WTC11 (cell line): ENCODE measurements at regions not wholly inside any gene's neighbourhood (a gene's known extent, or its start where the extent isn't known, plus 50 kb on each side); places are given as distances from the start of the nearest gene placed in this dataset.

Source experiments
- CTCF ChIP-seq: fragments of 200-600 bp; IDR thresholded peaks from 2 replicates; pipeline ENCODE4 v1.8.0; 2022; ENCODE audit warnings: antibody characterized with exemption
- ESRRA ChIP-seq: sonication (generic); formaldehyde crosslinking; IDR thresholded peaks from 2 replicates; pipeline ENCODE4 v1.8.1; 2022; ENCODE audit warnings: mild to moderate bottlenecking, missing genetic modification reagents, borderline replicate concordance
- ETV6 ChIP-seq: sonication (generic); formaldehyde crosslinking; IDR thresholded peaks from 2 replicates; pipeline ENCODE4 v1.8.1; 2022; ENCODE audit warnings: mild to moderate bottlenecking, missing genetic modification reagents
- JUN ChIP-seq: sonication (generic); formaldehyde crosslinking; IDR thresholded peaks from 2 replicates; pipeline ENCODE4 v1.8.0; 2023; ENCODE audit warnings: mild to moderate bottlenecking, missing genetic modification reagents
- NR3C1 ChIP-seq: sonication (generic); formaldehyde crosslinking; conservative IDR thresholded peaks from 2 replicates; pipeline ENCODE4 v1.8.1; 2023; ENCODE audit warnings: low read depth, mild to moderate bottlenecking, missing genetic modification reagents
- RELA ChIP-seq: sonication (generic); formaldehyde crosslinking; IDR thresholded peaks from 2 replicates; pipeline ENCODE4 v1.8.1; 2022; ENCODE audit warnings: missing genetic modification reagents, mild to moderate bottlenecking, borderline replicate concordance
- STAT6 ChIP-seq: sonication (generic); formaldehyde crosslinking; conservative IDR thresholded peaks from 2 replicates; pipeline ENCODE4 v1.8.1; 2023; ENCODE audit warnings: mild to moderate bottlenecking, low read depth, missing genetic modification reagents, moderate library complexity
- TCF7 ChIP-seq: sonication (generic); formaldehyde crosslinking; IDR thresholded peaks from 2 replicates; pipeline ENCODE4 v1.8.0; 2022; ENCODE audit warnings: mild to moderate bottlenecking, low read depth, missing genetic modification reagents, moderate library complexity
- ZNF121 ChIP-seq: sonication (generic); formaldehyde crosslinking; IDR thresholded peaks from 2 replicates; pipeline ENCODE4 v1.8.0; 2023; ENCODE audit warnings: missing genetic modification reagents
- TF ChIP-seq, protein P1 (sequence below): sonication (generic); formaldehyde crosslinking; IDR thresholded peaks from 2 replicates; pipeline ENCODE4 v1.8.0; 2023; ENCODE audit warnings: mild to moderate bottlenecking, missing genetic modification reagents
- TF ChIP-seq, protein P2 (sequence below): sonication (generic); formaldehyde crosslinking; IDR thresholded peaks from 2 replicates; pipeline ENCODE4 v1.8.0; 2022; ENCODE audit warnings: mild to moderate bottlenecking, missing genetic modification reagents
- TF ChIP-seq, protein P3 (sequence below): sonication (generic); formaldehyde crosslinking; IDR thresholded peaks from 2 replicates; pipeline ENCODE4 v1.8.1; 2023; ENCODE audit warnings: mild to moderate bottlenecking, missing genetic modification reagents, moderate library complexity
- TF ChIP-seq, protein P4 (sequence below): sonication (generic); formaldehyde crosslinking; IDR thresholded peaks from 2 replicates; pipeline ENCODE4 v1.8.0; 2023; ENCODE audit warnings: missing genetic modification reagents

DNA sequence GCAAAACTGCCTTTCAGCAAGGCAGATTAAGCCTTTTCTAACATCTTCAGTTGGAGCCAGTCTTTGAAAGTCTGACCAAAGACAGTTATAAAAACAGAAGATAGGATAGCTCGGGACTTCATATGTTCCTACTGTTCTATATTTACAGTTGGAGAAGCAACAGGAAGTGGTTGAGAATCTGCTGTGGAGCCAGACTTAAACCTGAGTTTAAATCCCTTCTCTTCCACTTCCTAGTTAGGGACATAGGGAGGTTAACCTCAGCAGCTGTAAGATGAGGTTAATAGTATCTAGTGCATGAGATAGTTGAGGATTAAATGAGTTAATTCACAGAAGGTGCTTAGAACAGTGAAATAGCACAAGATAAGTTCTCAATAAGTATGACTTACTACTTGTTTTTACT, 84.5 kb upstream of the FREM1 start:
- TF ChIP-seq ZNF121 (CRISPR knock-in tag) (no peak), CTCF (no peak), JUN (CRISPR knock-in tag) (no peak), ESRRA (CRISPR knock-in tag) (no peak), ETV6 (CRISPR knock-in tag) (no peak), NR3C1 (CRISPR knock-in tag) (no peak), TCF7 (CRISPR knock-in tag) (no peak), STAT6 (CRISPR knock-in tag) (no peak), RELA (CRISPR knock-in tag) (no peak)
- TF ChIP-seq, protein P1, sequence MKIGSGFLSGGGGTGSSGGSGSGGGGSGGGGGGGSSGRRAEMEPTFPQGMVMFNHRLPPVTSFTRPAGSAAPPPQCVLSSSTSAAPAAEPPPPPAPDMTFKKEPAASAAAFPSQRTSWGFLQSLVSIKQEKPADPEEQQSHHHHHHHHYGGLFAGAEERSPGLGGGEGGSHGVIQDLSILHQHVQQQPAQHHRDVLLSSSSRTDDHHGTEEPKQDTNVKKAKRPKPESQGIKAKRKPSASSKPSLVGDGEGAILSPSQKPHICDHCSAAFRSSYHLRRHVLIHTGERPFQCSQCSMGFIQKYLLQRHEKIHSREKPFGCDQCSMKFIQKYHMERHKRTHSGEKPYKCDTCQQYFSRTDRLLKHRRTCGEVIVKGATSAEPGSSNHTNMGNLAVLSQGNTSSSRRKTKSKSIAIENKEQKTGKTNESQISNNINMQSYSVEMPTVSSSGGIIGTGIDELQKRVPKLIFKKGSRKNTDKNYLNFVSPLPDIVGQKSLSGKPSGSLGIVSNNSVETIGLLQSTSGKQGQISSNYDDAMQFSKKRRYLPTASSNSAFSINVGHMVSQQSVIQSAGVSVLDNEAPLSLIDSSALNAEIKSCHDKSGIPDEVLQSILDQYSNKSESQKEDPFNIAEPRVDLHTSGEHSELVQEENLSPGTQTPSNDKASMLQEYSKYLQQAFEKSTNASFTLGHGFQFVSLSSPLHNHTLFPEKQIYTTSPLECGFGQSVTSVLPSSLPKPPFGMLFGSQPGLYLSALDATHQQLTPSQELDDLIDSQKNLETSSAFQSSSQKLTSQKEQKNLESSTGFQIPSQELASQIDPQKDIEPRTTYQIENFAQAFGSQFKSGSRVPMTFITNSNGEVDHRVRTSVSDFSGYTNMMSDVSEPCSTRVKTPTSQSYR (CRISPR knock-in tag) = no peak
- TF ChIP-seq, protein P2, sequence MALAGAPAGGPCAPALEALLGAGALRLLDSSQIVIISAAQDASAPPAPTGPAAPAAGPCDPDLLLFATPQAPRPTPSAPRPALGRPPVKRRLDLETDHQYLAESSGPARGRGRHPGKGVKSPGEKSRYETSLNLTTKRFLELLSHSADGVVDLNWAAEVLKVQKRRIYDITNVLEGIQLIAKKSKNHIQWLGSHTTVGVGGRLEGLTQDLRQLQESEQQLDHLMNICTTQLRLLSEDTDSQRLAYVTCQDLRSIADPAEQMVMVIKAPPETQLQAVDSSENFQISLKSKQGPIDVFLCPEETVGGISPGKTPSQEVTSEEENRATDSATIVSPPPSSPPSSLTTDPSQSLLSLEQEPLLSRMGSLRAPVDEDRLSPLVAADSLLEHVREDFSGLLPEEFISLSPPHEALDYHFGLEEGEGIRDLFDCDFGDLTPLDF (CRISPR knock-in tag) = no peak
- TF ChIP-seq, protein P3, sequence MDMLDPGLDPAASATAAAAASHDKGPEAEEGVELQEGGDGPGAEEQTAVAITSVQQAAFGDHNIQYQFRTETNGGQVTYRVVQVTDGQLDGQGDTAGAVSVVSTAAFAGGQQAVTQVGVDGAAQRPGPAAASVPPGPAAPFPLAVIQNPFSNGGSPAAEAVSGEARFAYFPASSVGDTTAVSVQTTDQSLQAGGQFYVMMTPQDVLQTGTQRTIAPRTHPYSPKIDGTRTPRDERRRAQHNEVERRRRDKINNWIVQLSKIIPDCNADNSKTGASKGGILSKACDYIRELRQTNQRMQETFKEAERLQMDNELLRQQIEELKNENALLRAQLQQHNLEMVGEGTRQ (CRISPR knock-in tag) = no peak
- TF ChIP-seq, protein P4, sequence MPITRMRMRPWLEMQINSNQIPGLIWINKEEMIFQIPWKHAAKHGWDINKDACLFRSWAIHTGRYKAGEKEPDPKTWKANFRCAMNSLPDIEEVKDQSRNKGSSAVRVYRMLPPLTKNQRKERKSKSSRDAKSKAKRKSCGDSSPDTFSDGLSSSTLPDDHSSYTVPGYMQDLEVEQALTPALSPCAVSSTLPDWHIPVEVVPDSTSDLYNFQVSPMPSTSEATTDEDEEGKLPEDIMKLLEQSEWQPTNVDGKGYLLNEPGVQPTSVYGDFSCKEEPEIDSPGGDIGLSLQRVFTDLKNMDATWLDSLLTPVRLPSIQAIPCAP (CRISPR knock-in tag) = no peak
